GM18873 (cell line): ENCODE measurements at regions not wholly inside any gene's neighbourhood (a gene's known extent, or its start where the extent isn't known, plus 50 kb on each side); places are given as distances from the start of the nearest gene placed in this dataset.

Experiments
- ATAC-seq: cut with Tn5 transposase; IDR thresholded peaks from one replicate; pipeline ENCODE4 v1.9.1; 2021; ENCODE audit warnings: mild to moderate bottlenecking, moderate library complexity, moderate number of reproducible peaks; ENCODE audit not compliant: unreplicated experiment, low FRiP score

- ATAC-seq: no peak
Measured at GRCh38 chr17:413706-414380, 61.2 kb upstream of the RPH3AL start.

DNA sequence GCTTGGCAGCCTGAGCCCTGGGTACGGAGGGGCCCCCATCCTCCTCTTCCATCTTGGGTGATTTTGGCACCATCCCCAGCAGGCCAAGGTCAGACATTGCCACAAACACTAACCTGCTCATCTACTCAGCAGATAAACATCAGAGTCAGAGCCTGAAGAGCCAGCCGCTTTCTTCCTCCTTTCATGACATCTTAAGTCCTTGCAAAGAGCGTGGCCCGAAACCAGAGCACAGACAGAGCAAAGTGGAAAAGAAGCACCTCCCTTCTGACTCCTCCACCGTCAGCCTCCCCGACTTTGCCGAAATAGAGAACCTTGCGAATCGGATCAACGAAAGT lies 60.4 kb upstream of the RPH3AL start:
- no peak for ATAC-seq

GRCh38 chr17:412211-413015 lies 59.8 kb upstream of the RPH3AL start:
- no peak for ATAC-seq

GRCh38 chr17:411421-412120 lies 59.0 kb upstream of the RPH3AL start:
- no peak for ATAC-seq

DNA sequence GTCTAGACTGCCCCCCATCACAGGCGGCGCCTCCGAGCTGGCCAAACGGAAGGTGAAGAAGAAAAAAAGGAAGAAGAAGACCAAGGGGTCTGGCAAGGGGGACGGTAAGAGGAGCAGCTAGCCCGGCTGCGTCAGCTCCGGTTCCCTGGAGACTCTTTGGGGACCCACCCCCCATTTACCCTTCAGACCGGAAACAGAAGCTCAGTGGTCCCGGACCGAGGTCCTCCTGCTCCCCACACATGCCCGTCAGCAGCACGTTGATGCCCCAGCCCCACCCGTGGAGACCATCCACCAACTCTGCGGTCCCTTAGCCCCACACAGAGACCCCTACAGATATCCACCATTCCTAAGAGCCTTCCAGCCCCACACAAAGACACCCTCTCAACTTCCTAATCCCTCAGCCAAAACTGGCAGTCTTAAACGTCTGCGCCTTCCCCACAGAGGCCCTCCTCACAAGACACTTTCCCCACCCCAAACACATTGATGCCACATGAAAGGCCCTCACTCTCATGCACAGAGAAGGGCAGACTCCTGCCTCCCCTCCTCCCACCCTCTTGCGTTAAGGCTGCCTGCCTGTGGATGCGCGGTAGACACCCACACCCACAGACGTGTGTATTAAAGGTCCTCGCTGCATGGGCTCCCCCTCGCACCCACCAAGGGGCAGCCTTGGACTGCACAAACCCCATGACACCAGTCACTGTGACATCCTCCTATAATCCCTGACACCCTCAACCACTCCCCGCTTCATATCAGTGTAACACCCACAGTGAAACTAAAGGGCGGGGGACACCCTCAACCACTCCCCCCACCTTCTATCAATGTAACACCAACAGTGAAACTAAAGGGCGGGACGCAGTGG lies 58.2 kb upstream of the RPH3AL start:
- ATAC-seq: no peak

- peak; percentile 82 for ATAC-seq
Measured at GRCh38 chr17:409848-410542, 57.4 kb upstream of the RPH3AL start.

GRCh38 chr17:409308-409847 lies 56.8 kb upstream of the RPH3AL start:
- ATAC-seq: no peak

GRCh38 chr17:404703-405102 lies 52.1 kb upstream of the RPH3AL start:
- ATAC-seq: no peak
